Psoas muscle (tissue), 7 donors: ENCODE measurements at regions not wholly inside any gene's neighbourhood (a gene's known extent, or its start where the extent isn't known, plus 50 kb on each side); places are given as distances from the start of the nearest gene placed in this dataset.

ENCODE experiments used
- ATAC-seq, 4 donors: fragments of 200-7000 bp; cut with Tn5 transposase; one replicate each; pipeline ENCODE4 v1.9.1; 2020; ENCODE audit warnings: moderate library complexity in 3 of 4, mild to moderate bottlenecking in 2 of 4
- DNase-seq, 2 donors: peaks; one replicate each; pipeline ENCODE4 v3.0.0-alpha.2; 2020
- H3K27ac ChIP-seq: fragments of 200-600 bp; one replicate; pipeline ENCODE4 v1.8.0; 2022
- H3K27me3 ChIP-seq, 3 donors: fragments of 200-600 bp in 1 of 3; one replicate each; pipeline versions ENCODE4 v1.6.1 to v1.8.0; 2013 to 2022; ENCODE audit warnings: low read length in 2 of 3, mild to moderate bottlenecking in 2 of 3, moderate library complexity in 1 of 3; ENCODE audit not compliant: insufficient read depth in 3 of 3
- H3K36me3 ChIP-seq, 2 donors: fragments of 200-600 bp in 1 of 2; one replicate each; pipeline versions ENCODE4 v1.6.1 to v1.8.0; 2013 to 2022; ENCODE audit warnings: low read depth in 1 of 2, mild to moderate bottlenecking in 1 of 2, moderate library complexity in 1 of 2; ENCODE audit not compliant: insufficient read depth in 1 of 2
- H3K4me1 ChIP-seq: fragments of 200-600 bp; one replicate; pipeline ENCODE4 v1.8.0; 2022
- H3K4me3 ChIP-seq: fragments of 200-600 bp; one replicate; pipeline ENCODE4 v1.8.0; 2022; ENCODE audit warnings: mild to moderate bottlenecking
- H3K9me3 ChIP-seq: fragments of 200-600 bp; one replicate; pipeline ENCODE4 v1.8.0; 2022
- WGBS, 3 donors: extraction: QIAGEN DNeasy Blood & Tissue Kit; methylation state at CpG; one replicate each; pipeline versions ENCODE4 v1.1.6 to v1.1.7; 2013; 5-methylcytosine and 5-hydroxymethylcytosine counted together
- intact Hi-C, 2 donors: fragments of 100-400 bp; cut with DNase I; formaldehyde crosslinking; loops; one replicate each; pipeline versions ENCODE4 v1.11.0 to v1.14.2; 2022
- TF ChIP-seq, protein P1 (sequence below): fragments of 200-600 bp; IDR thresholded peaks from one replicate; pipeline ENCODE4 v1.8.0; 2022; ENCODE audit warnings: antibody characterized with exemption
- donor health status: healthy with polysubstance abuse.
- donor health status: DM: no; HTN: no; CAD: no; lungs with moderate emphysema.
- donor health status: Bipolar disorder and iron deficiency.
- donor health status: healthy.
- donor health status: DM: yes; HTN: yes; CAD: no.
- donor health status: DM: no; HTN: no; CAD: no.
- donor health status: DM: yes; HTN: yes; CAD: no.

DNA sequence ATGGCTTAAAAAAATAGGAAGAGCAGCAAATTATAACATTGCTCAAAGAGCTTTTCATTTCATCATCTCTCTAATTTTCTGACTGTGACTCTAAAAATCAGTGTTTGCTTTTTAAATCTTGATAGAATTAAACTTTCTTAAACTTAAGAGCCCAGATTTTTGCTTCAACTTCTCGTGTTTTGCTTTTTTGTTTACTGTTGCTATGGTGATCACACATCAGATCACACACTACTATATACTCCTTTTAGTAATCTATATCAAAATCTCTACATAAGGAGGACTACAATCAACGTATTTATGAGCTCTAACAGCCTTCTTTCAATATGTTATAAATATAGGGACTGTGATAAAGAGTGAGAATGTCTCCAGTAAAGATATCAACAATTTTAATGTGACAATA is 537.3 kb downstream of the KCNT2 start:
- no peak for DNase-seq
- WGBS, 3 donors = 21 to 31% (median 26%) methylated on average over 2 of the region's 2 CpGs
- Histone ChIP-seq H3K9me3 (no peaks in the 10 kb centered on the region), H3K4me3 (no peak overlapping the region), H3K27ac (no peak overlapping the region), H3K36me3 (no peaks in the 10 kb centered on the region), H3K27me3 (no peaks in the 10 kb centered on the region), H3K4me1 (no peaks in the 10 kb centered on the region)
- intact Hi-C loops = no loop called here
- no peak for ATAC-seq
- TF ChIP-seq, protein P1, sequence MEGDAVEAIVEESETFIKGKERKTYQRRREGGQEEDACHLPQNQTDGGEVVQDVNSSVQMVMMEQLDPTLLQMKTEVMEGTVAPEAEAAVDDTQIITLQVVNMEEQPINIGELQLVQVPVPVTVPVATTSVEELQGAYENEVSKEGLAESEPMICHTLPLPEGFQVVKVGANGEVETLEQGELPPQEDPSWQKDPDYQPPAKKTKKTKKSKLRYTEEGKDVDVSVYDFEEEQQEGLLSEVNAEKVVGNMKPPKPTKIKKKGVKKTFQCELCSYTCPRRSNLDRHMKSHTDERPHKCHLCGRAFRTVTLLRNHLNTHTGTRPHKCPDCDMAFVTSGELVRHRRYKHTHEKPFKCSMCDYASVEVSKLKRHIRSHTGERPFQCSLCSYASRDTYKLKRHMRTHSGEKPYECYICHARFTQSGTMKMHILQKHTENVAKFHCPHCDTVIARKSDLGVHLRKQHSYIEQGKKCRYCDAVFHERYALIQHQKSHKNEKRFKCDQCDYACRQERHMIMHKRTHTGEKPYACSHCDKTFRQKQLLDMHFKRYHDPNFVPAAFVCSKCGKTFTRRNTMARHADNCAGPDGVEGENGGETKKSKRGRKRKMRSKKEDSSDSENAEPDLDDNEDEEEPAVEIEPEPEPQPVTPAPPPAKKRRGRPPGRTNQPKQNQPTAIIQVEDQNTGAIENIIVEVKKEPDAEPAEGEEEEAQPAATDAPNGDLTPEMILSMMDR = no peak

DNA sequence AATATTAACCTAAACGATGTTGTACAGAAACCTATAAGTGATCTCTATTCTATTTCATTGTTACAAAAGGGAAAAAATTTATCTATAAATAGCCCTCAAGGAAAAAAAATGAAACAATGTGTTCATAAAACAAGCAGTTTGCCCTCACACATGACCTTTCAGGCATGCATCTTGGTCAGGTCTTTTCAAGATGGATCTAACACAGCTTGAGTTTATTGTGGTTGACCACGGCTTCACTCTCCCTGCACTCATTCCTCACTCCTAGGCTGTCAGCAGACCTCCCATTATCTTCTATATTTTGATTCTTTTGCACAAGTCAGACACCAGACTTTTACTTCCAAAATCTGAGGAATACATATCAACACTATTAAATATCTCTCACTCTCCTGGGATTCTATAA is 544.3 kb downstream of the KCNT2 start:
- ATAC-seq (no peak), DNase-seq (no peak)
- intact Hi-C loops = no loop called here
- WGBS, 3 donors = 67 to 76% (median 75%) methylated on average over 2 of the region's 2 CpGs
- TF ChIP-seq, protein P1 = no peak
- no peaks in the 10 kb centered on the region for H3K4me1 ChIP-seq
- no peaks in the 10 kb centered on the region for H3K36me3 ChIP-seq
- no peaks in the 10 kb centered on the region for H3K27me3 ChIP-seq
- H3K9me3 ChIP-seq = no peaks in the 10 kb centered on the region
- no peak overlapping the region for H3K4me3 ChIP-seq
- no peak overlapping the region for H3K27ac ChIP-seq

DNA sequence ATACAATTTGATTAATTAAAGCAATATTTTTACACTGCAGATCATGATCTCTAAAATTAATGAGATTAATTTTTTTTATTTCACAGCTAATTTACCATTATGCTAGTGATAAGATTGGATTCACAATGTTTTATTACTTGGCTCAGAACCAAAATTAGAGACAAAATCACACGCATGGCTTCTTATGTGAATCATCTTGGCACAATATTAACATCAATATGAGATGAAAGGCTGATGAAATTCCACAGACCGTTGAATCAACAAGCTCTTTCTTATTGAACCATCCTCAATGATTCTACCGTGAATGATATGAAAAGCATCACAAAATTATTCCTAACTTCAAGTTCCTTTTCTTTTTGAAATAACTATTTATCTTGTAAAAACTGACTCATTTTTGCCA is 544.9 kb downstream of the KCNT2 start:
- no peaks in the 10 kb centered on the region for H3K36me3 ChIP-seq
- DNase-seq (no peak), ATAC-seq (no peak)
- TF ChIP-seq, protein P1 = no peak
- intact Hi-C loops = no loop called here
- no peaks in the 10 kb centered on the region for H3K9me3 ChIP-seq
- no peaks in the 10 kb centered on the region for H3K27me3 ChIP-seq
- WGBS, 3 donors = 21 to 30% (median 21%) methylated on average over 3 of the region's 3 CpGs
- no peak overlapping the region for H3K4me3 ChIP-seq
- H3K27ac ChIP-seq = no peak overlapping the region
- no peaks in the 10 kb centered on the region for H3K4me1 ChIP-seq

DNA sequence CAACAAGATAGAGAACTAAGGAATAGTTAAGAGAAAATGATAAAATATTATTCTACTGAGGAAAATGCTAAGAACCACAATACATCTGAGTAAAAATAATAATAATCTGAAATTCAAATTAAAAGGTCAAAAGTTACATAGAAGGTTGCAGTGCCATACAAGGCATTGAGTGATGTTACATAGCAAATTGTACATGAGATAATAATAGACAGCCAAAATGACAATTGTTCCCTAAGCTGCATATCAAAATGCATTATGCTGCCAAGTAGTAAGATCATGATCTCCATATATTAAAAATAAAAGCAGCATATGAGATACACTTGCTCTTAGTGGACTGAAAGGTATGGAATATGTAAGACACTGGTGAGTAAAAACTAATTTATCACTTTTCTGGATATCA is 547.7 kb downstream of the KCNT2 start:
- intact Hi-C loops = no loop called here
- TF ChIP-seq, protein P1 = no peak
- DNase-seq (no peak), ATAC-seq (no peak)
- no peaks in the 10 kb centered on the region for H3K4me1 ChIP-seq
- H3K36me3 ChIP-seq = no peaks in the 10 kb centered on the region
- no peak overlapping the region for H3K4me3 ChIP-seq
- H3K27me3 ChIP-seq = no peaks in the 10 kb centered on the region
- no peaks in the 10 kb centered on the region for H3K9me3 ChIP-seq
- no peak overlapping the region for H3K27ac ChIP-seq

DNA sequence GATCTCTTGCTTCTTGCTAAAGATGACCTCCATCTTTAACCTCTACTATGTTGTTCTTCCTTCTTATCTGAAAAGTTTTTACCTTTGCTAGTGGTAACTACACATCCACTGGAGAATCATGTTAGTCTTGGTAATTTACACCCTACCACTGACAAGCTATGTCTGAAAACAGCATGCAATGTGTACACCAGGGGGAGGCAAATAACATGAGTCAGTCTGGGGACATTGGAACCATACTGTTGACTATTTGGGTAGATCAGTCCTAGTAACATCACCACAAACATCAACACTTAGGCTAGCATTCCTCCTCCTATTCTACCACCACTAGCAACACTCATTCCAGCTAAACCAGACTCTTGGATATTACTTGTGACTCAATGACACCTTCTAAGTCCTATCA is 549.0 kb downstream of the KCNT2 start:
- H3K4me1 ChIP-seq = no peaks in the 10 kb centered on the region
- H3K9me3 ChIP-seq = no peaks in the 10 kb centered on the region
- no peak overlapping the region for H3K27ac ChIP-seq
- no peaks in the 10 kb centered on the region for H3K36me3 ChIP-seq
- no peaks in the 10 kb centered on the region for H3K27me3 ChIP-seq
- DNase-seq = no peak
- no peak for ATAC-seq
- TF ChIP-seq, protein P1 = no peak
- no peak overlapping the region for H3K4me3 ChIP-seq
- intact Hi-C loops = no loop called here
